Fibroblast of lung (primary cell): ENCODE measurements at regions not wholly inside any gene's neighbourhood (a gene's known extent, or its start where the extent isn't known, plus 50 kb on each side); places are given as distances from the start of the nearest gene placed in this dataset.

Source experiments
- DNase-seq, 2 donors: peaks; one replicate each; pipeline versions ENCODE4 v3.0.0 to v3.0.0-alpha.2; 2010; ENCODE audit warnings: low read depth in 2 of 2
- H2AFZ ChIP-seq: 2 replicates; pipeline ENCODE4 v1.5.1; 2012; ENCODE audit warnings: low read length, control low read depth, inconsistent platforms
- H3K27ac ChIP-seq: 2 replicates; pipeline ENCODE4 v1.5.1; 2011; ENCODE audit warnings: low read length, control low read depth; ENCODE audit not compliant: insufficient read depth
- H3K27me3 ChIP-seq: 2 replicates; pipeline ENCODE4 v1.5.1; 2011; ENCODE audit warnings: mild to moderate bottlenecking, low read length; ENCODE audit not compliant: control insufficient read depth, insufficient read depth
- H3K36me3 ChIP-seq: 2 replicates; pipeline ENCODE4 v1.5.1; 2011; ENCODE audit warnings: low read length; ENCODE audit not compliant: control insufficient read depth, insufficient read depth
- H3K4me1 ChIP-seq: 2 replicates; pipeline ENCODE4 v1.5.1; 2011; ENCODE audit warnings: low read length; ENCODE audit not compliant: control insufficient read depth, insufficient read depth; ENCODE audit errors: extremely low read depth
- H3K4me2 ChIP-seq: 2 replicates; pipeline ENCODE4 v1.5.1; 2011; ENCODE audit warnings: low read length, control low read depth; ENCODE audit not compliant: insufficient read depth; ENCODE audit errors: extremely low read depth
- H3K4me3 ChIP-seq, 4 experiments: fragments of 200-600 bp in 1 of 4; sonication (generic) in 1 of 4; replicated peaks in 1 of 4; 2 replicates each; pipeline ENCODE4 v1.5.1; 2011 to 2016; ENCODE audit warnings: low read length in 4 of 4, low read depth in 3 of 4, mild to moderate bottlenecking in 3 of 4, control low read depth in 2 of 4, inconsistent platforms in 1 of 4, mixed read lengths in 1 of 4; ENCODE audit not compliant: insufficient read depth in 1 of 4; ENCODE audit errors: control extremely low read depth in 1 of 4
- H3K79me2 ChIP-seq: 2 replicates; pipeline ENCODE4 v1.5.1; 2012; ENCODE audit warnings: mild to moderate bottlenecking, low read length, inconsistent platforms; ENCODE audit not compliant: control insufficient read depth, insufficient read depth
- H3K9ac ChIP-seq: 2 replicates; pipeline ENCODE4 v1.5.1; 2011; ENCODE audit warnings: mild to moderate bottlenecking, low read length, control low read depth; ENCODE audit not compliant: insufficient read depth
- H3K9me3 ChIP-seq: 2 replicates; pipeline ENCODE4 v1.5.1; 2012; ENCODE audit warnings: low read depth, low read length; ENCODE audit not compliant: control insufficient read depth, insufficient read depth
- H4K20me1 ChIP-seq: 2 replicates; pipeline ENCODE4 v1.5.1; 2011; ENCODE audit warnings: low read length; ENCODE audit not compliant: control insufficient read depth, insufficient read depth; ENCODE audit errors: extremely low read depth
- CTCF ChIP-seq, 2 donors: IDR thresholded peaks in 1 of 2; conservative IDR thresholded peaks in 1 of 2; 1 replicate in 1 of 2; 2 replicates in 1 of 2; pipeline ENCODE4 v1.5.1; 2011 to 2012; ENCODE audit warnings: low read length in 2 of 2, control low read depth in 1 of 2, inconsistent platforms in 1 of 2, low read depth in 1 of 2, mild to moderate bottlenecking in 1 of 2
- EZH2 ChIP-seq: IDR thresholded peaks from 2 replicates; pipeline ENCODE4 v1.5.1; 2012; ENCODE audit warnings: low read length, control low read depth, mild to moderate bottlenecking; ENCODE audit errors: missing control alignments

- DNase-seq: no peak
- TF ChIP-seq EZH2: no peak
- no peak for TF ChIP-seq CTCF (conservative IDR thresholded peaks at IDR 0.05 in 1 of 2, IDR thresholded peaks at IDR 0.05 in 1 of 2; ENCODE audit: low read depth in 1 of 2, low read length in 2 of 2)
- H3K27ac ChIP-seq: no peak overlapping the region
These were observed 161.9 kb upstream of the STK26 start for GRCh38 chrX:131861088-131861787.

GRCh38 chrX:131862321-131862720 is 160.8 kb upstream of the STK26 start:
- no peak for DNase-seq
- H3K4me3 ChIP-seq: no peak overlapping the region
- no peaks in the 10 kb centered on the region for H3K4me1 ChIP-seq
- no peaks in the 10 kb centered on the region for H3K36me3 ChIP-seq
- no peaks in the 10 kb centered on the region for H3K9me3 ChIP-seq
- no peaks in the 10 kb centered on the region for H3K79me2 ChIP-seq
- no peak overlapping the region for H3K9ac ChIP-seq
- H3K27ac ChIP-seq: no peak overlapping the region
- no peak overlapping the region for H2AFZ ChIP-seq
- no peaks in the 10 kb centered on the region for H4K20me1 ChIP-seq
- TF ChIP-seq EZH2 (no peak), CTCF (conservative IDR thresholded peaks at IDR 0.05 in 1 of 2, IDR thresholded peaks at IDR 0.05 in 1 of 2; ENCODE audit: low read depth in 1 of 2, low read length in 2 of 2) (no peak)
- H3K4me2 ChIP-seq: no peak overlapping the region
- H3K27me3 ChIP-seq: no peaks in the 10 kb centered on the region

More at GRCh38 chrX:131861088-131861787, 161.9 kb upstream of the STK26 start:
- Histone ChIP-seq H3K4me2 (no peak overlapping the region), H3K9ac (no peak overlapping the region), H3K36me3 (no peaks in the 10 kb centered on the region), H3K4me1 (no peaks in the 10 kb centered on the region), H3K79me2 (no peaks in the 10 kb centered on the region), H2AFZ (no peak overlapping the region), H3K9me3 (no peaks in the 10 kb centered on the region), H3K27me3 (no peaks in the 10 kb centered on the region), H4K20me1 (no peaks in the 10 kb centered on the region), H3K4me3 (no peak overlapping the region)

GRCh38 chrX:131869182-131869581 is 153.9 kb upstream of the STK26 start:
- no peak overlapping the region for H3K27ac ChIP-seq
- H4K20me1 ChIP-seq: no peaks in the 10 kb centered on the region
- no peaks in the 10 kb centered on the region for H3K4me1 ChIP-seq
- no peak overlapping the region for H3K9ac ChIP-seq
- no peaks in the 10 kb centered on the region for H3K9me3 ChIP-seq
- TF ChIP-seq EZH2: no peak
- no peak for TF ChIP-seq CTCF (conservative IDR thresholded peaks at IDR 0.05 in 1 of 2, IDR thresholded peaks at IDR 0.05 in 1 of 2; ENCODE audit: low read depth in 1 of 2, low read length in 2 of 2)
- no peaks in the 10 kb centered on the region for H3K27me3 ChIP-seq
- no peak overlapping the region for H2AFZ ChIP-seq
- no peak for DNase-seq
- H3K79me2 ChIP-seq: no peaks in the 10 kb centered on the region
- no peak overlapping the region for H3K4me3 ChIP-seq
- no peaks in the 10 kb centered on the region for H3K36me3 ChIP-seq
- H3K4me2 ChIP-seq: no peak overlapping the region
